ENCODE measurements at regions not wholly inside any gene's neighbourhood (a gene's known extent, or its start where the extent isn't known, plus 50 kb on each side); places are given as distances from the start of the nearest gene placed in this dataset.

- TF ChIP-seq EZH2 (IDR thresholded peaks at IDR 0.05; ENCODE audit: insufficient read depth, poor library complexity, severe bottlenecking) (no peak), EZH2phosphoT487 (IDR thresholded peaks at IDR 0.05; ENCODE audit: insufficient read depth, low read depth) (no peak)
Observed at GRCh38 chr11:23021287-23021863, 161.1 kb upstream of the CCDC179 start.

Data from GM23248 (cell line).